Stomach (tissue), 8 donors: ENCODE measurements at regions not wholly inside any gene's neighbourhood (a gene's known extent, or its start where the extent isn't known, plus 50 kb on each side); places are given as distances from the start of the nearest gene placed in this dataset.

Experiments
- DNase-seq, 2 donors: peaks; one replicate each; pipeline versions ENCODE4 v3.0.0 to v3.0.0-alpha.2; 2013 to 2019
- H3K27ac ChIP-seq, 5 donors: fragments of 200-600 bp in 4 of 5; sonication (generic) in 4 of 5; one replicate each; pipeline ENCODE4 v1.5.1; 2013 to 2019; ENCODE audit warnings: mild to moderate bottlenecking in 1 of 5, moderate library complexity in 1 of 5
- H3K27me3 ChIP-seq, 3 donors: fragments of 200-600 bp; sonication (generic); one replicate each; pipeline ENCODE4 v1.5.1; 2017 to 2019; ENCODE audit warnings: mixed run types in 1 of 3
- H3K36me3 ChIP-seq, 4 donors: fragments of 200-600 bp; sonication (generic); 1 replicate in 3 of 4; 2 replicates in 1 of 4; pipeline ENCODE4 v1.5.1; 2016 to 2019
- H3K4me1 ChIP-seq, 4 donors: fragments of 200-600 bp; sonication (generic); one replicate each; pipeline ENCODE4 v1.5.1; 2016 to 2019
- H3K4me3 ChIP-seq, 4 donors: fragments of 200-600 bp; sonication (generic) in 3 of 4; one replicate each; pipeline ENCODE4 v1.5.1; 2016 to 2019; ENCODE audit warnings: mild to moderate bottlenecking in 1 of 4
- H3K9me3 ChIP-seq, 4 donors: fragments of 200-600 bp; sonication (generic); one replicate each; pipeline ENCODE4 v1.5.1; 2016 to 2019
- CTCF ChIP-seq, 7 experiments: fragments of 450-650 bp in 4 of 7; fragments of 200-600 bp in 3 of 7; sonication (generic) in 3 of 7; IDR thresholded peaks; one replicate each; pipeline ENCODE4 v1.5.1; 2016 to 2019; ENCODE audit warnings: antibody characterized with exemption in 7 of 7, control low read depth in 2 of 7, mild to moderate bottlenecking in 1 of 7
- EP300 ChIP-seq: sonication (generic); formaldehyde crosslinking; IDR thresholded peaks from one replicate; pipeline ENCODE4 v1.6.1; 2017; ENCODE audit warnings: antibody characterized with exemption
- POLR2A ChIP-seq, 4 donors: fragments of 450-650 bp; IDR thresholded peaks; one replicate each; pipeline ENCODE4 v1.6.1; 2016; ENCODE audit warnings: antibody characterized with exemption in 4 of 4, control low read depth in 2 of 4, mild to moderate bottlenecking in 1 of 4, moderate library complexity in 1 of 4
- POLR2AphosphoS5 ChIP-seq, 3 donors: sonication (generic); formaldehyde crosslinking; IDR thresholded peaks; one replicate each; pipeline ENCODE4 v1.6.1; 2016; ENCODE audit warnings: antibody characterized with exemption in 3 of 3
- WGBS, 5 donors: extraction: QIAGEN DNeasy Blood & Tissue Kit in 3 of 5; methylation state at CpG; one replicate each; pipeline versions ENCODE4 v1.1.5 to v1.1.7; 2013 to 2018; 5-methylcytosine and 5-hydroxymethylcytosine counted together
- intact Hi-C: fragments of 100-400 bp; cut with DNase I; formaldehyde crosslinking; loops from one replicate; pipeline ENCODE4 v1.15.1; 2023; ENCODE audit warnings: low total_unique reads
- donor health status: healthy with polysubstance abuse.
- donor health status: Bipolar disorder and iron deficiency.
- donor health status: healthy.

GRCh38 chr12:25412735-25413134 lies 140.3 kb downstream of the LMNTD1 start:
- Histone ChIP-seq H3K4me1 (no peaks in the 10 kb centered on the region), H3K27ac (no peak overlapping the region), H3K4me3 (no peak overlapping the region), H3K9me3 (no peaks in the 10 kb centered on the region), H3K36me3 (no peaks in the 10 kb centered on the region), H3K27me3 (no peaks in the 10 kb centered on the region)
- DNase-seq, result no peak
- no peak for TF ChIP-seq POLR2AphosphoS5 (IDR thresholded peaks at IDR 0.05)
- TF ChIP-seq CTCF (IDR thresholded peaks at IDR 0.05), result no peak
- TF ChIP-seq EP300, result no peak
- no peak for TF ChIP-seq POLR2A (IDR thresholded peaks at IDR 0.05)
- WGBS, 5 donors, result 62 to 69% (median 63%) methylated on average over 3 of the region's 3 CpGs
- intact Hi-C loops, result no loop called here

- no peaks in the 10 kb centered on the region for H3K36me3 ChIP-seq
- no peak for TF ChIP-seq POLR2AphosphoS5 (IDR thresholded peaks at IDR 0.05)
- no peak for TF ChIP-seq EP300
- no peak for TF ChIP-seq CTCF (IDR thresholded peaks at IDR 0.05)
- no peak for TF ChIP-seq POLR2A (IDR thresholded peaks at IDR 0.05)
- no peaks in the 10 kb centered on the region for H3K27me3 ChIP-seq
- WGBS, 5 donors, result 37 to 63% (median 58%) methylated on average over 5 of the region's 5 CpGs
- no peak overlapping the region for H3K4me3 ChIP-seq
- H3K9me3 ChIP-seq, result no peaks in the 10 kb centered on the region
- H3K27ac ChIP-seq, result no peak overlapping the region
- DNase-seq, result peak; percentile 39 to 43
- H3K4me1 ChIP-seq, result no peaks in the 10 kb centered on the region
- intact Hi-C loops, result no loop called here
These were observed 148.1 kb downstream of the LMNTD1 start for GRCh38 chr12:25404955-25405354.

DNA sequence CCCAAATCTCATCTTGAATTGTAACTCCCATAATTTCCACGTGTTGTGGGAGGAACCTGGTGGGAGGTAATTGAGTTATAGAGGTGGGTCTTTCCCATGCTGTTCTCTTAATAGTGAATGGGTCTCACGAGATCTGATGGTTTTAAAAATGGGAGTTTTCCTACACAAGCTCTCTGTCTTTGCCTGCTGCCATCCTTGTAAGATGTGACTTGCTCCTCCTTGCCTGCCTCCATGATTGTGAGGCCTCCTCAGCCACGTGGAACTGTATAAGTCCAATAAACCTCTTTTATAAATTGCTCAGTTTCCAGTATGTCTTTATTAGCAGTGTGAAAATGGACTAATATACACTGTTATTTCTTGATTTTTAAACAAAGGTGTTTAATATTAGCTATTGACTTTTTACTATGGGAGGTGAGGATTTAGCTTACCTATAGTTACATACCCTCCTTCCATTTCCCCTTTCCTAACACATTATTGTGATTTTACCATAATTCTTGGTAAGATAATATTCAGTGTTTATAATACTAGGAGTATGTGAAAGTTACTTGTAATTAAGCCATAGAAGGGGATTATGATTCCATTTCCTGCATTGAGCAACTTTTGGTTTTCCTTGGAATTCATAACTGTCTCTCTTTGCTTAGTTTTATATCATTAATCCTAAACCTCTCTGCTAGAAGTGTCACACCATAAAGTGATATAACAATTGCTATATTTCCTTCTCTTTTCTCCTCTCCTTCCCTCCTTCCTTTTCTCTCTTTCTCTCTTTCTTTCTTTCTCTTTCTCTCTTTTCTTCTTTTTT lies 151.0 kb upstream of the KRAS start:
- Histone ChIP-seq H3K4me1 (no peaks in the 10 kb centered on the region), H3K27me3 (no peaks in the 10 kb centered on the region), H3K36me3 (no peaks in the 10 kb centered on the region), H3K27ac (no peak overlapping the region), H3K9me3 (no peaks in the 10 kb centered on the region), H3K4me3 (no peak overlapping the region)
- intact Hi-C loops, result no loop called here
- TF ChIP-seq EP300 (no peak), POLR2A (IDR thresholded peaks at IDR 0.05) (no peak), POLR2AphosphoS5 (IDR thresholded peaks at IDR 0.05) (no peak), CTCF (IDR thresholded peaks at IDR 0.05) (no peak)
- 79 to 87% (median 81%) methylated on average over 3 of the region's 3 CpGs for WGBS, 5 donors
- DNase-seq, result no peak

DNA sequence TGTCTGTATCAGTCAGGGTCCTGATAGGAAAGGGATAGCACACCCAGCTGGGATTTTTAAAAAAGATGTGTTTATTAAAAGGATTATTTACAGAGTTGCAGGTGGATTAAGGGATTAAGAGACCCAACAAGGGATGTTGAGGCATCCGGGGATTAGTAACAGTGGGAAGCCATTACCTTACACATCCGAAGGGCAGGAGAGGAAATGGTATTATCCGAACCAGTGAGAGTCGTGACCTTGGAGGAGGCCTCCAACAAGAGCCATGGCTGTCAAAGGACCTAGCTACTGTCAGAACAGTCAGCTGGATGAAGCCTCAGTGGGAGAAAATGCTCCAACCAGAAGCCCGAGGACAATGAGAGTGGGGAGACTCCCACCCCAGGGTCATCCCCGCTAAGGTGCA lies 146.3 kb upstream of the KRAS start:
- no peak overlapping the region for H3K27ac ChIP-seq
- intact Hi-C loops, result loop anchor here (10.0 kb wide), 1 partner anchor 162 kb away; no protein-coding TSS in a partner anchor
- no peak overlapping the region for H3K4me3 ChIP-seq
- H3K36me3 ChIP-seq, result no peaks in the 10 kb centered on the region
- H3K27me3 ChIP-seq, result no peaks in the 10 kb centered on the region
- WGBS, 5 donors, result 75 to 87% (median 77%) methylated on average over 6 of the region's 6 CpGs
- no peak for TF ChIP-seq POLR2AphosphoS5 (IDR thresholded peaks at IDR 0.05)
- no peak for TF ChIP-seq CTCF (IDR thresholded peaks at IDR 0.05)
- no peak for TF ChIP-seq POLR2A (IDR thresholded peaks at IDR 0.05)
- TF ChIP-seq EP300, result no peak
- DNase-seq, result no peak
- H3K4me1 ChIP-seq, result no peaks in the 10 kb centered on the region
- H3K9me3 ChIP-seq, result no peaks in the 10 kb centered on the region
